ENCODE measurements at regions not wholly inside any gene's neighbourhood (a gene's known extent, or its start where the extent isn't known, plus 50 kb on each side); places are given as distances from the start of the nearest gene placed in this dataset.
A peak's percentile ranks its signal among the peaks of the same experiment; 100 is the strongest.

GRCh38 chr1:25099343-25099951, 132.9 kb downstream of the SYF2 start:
- TF ChIP-seq MAX (IDR thresholded peaks at IDR 0.05) (peak; percentile 43; the same call in 1 of the 2 replicates), E2F1 (CRISPR knock-in tag; IDR thresholded peaks at IDR 0.05) (no peak), ZNF331 (CRISPR knock-in tag; IDR thresholded peaks at IDR 0.05) (no peak), SYNCRIP (IDR thresholded peaks at IDR 0.05; ENCODE audit: insufficient read depth, low read depth, low read length) (no peak), FOXP4 (CRISPR knock-in tag; IDR thresholded peaks at IDR 0.05) (no peak), MEF2D (CRISPR knock-in tag; IDR thresholded peaks at IDR 0.05) (no peak), EP300 (IDR thresholded peaks at IDR 0.05; ENCODE audit: low read depth in 2 of 2, low read length in 2 of 2) (no peak), EP300 (CRISPR knock-in tag; IDR thresholded peaks at IDR 0.05; ENCODE audit: borderline replicate concordance) (no peak)

All from HepG2 (cell line).